GM19463 (cell line): ENCODE measurements at regions not wholly inside any gene's neighbourhood (a gene's known extent, or its start where the extent isn't known, plus 50 kb on each side); places are given as distances from the start of the nearest gene placed in this dataset.
"Not testable (repeated sequence)": the region's sequence is repeated elsewhere in the genome, so short reads cannot be mapped to it uniquely, and the experiment has no call there.

ENCODE experiments used
- ATAC-seq: cut with Tn5 transposase; IDR thresholded peaks from one replicate; pipeline ENCODE4 v1.9.1; 2021; ENCODE audit warnings: mild to moderate bottlenecking, moderate library complexity; ENCODE audit not compliant: unreplicated experiment

DNA sequence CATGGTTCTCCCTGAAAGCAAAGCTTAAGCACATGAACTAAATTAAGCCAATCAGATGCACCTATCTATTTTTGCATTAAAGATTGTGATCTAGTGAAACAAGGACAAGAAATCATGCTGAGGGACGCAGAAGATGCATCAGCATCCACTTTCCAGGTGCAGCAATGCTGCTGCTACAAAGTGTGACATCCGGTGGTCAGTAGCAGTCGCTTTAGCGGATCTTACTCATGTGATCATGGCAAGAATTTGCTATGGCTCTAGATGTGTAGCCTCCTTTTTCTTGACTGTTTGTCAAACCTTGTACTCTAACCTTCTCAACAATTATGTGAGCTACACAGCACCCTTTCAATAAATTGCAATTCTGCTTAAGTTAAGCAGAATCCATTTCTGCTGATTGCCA is 126.8 kb upstream of the SMLR1 start:
- ATAC-seq = no peak

DNA sequence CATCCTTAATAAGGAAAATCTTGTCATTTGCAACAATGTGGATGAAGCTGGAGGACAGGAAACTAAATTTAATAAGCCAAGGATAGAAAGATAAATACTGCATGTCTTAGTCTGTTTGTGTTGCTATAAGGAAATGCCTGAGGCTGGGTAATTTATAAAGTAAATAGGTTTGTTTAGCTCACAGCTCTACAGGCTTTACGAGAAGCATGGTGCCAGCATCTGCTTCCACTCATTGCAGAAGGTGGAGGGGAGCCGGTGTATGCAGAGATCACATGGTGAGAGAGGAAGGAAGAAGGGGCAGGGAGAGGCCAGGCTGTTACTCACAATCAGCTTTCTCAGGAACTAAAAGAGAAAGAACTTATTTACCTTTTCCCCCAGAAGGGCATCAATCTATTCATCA is 118.9 kb upstream of the SMLR1 start:
- ATAC-seq = no peak

DNA sequence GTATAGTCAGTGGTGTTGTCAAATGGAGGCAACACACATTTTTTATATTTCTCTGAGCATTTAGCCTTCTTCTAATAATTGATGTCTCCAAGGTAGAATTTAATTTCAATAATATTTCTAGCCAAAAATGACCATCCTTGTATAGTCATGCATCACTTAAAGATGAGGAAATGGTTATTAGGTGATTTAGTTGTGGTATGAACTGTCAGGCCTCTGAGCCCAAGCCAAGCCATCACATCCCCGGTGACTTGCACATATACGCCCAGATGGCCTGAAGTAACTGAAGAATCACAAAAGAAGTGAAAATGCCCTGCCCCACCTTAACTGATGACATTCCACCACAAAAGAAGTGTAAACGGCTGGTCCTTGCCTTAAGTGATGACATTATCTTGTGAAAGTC is 115.6 kb upstream of the SMLR1 start:
- ATAC-seq = not testable (repeated sequence)

DNA sequence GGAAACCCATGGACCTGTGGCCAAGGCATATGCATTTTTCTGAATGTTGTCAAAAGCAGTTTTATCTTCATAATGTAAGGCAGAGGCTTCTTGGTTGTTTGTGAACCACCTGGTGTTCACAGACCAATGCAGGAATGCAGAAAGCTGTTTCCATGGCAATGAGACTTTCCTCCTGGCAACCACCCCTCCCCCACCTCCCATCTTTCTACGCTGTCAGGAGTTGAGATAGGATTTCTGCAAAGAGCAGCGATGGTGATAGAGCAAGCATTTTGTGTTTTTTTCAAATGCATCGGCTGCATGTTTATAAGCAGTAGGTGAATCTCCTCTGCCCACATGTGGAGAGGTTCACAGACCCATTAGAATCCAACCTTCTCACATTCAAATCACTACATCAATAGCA is 114.1 kb upstream of the SMLR1 start:
- no peak for ATAC-seq

DNA sequence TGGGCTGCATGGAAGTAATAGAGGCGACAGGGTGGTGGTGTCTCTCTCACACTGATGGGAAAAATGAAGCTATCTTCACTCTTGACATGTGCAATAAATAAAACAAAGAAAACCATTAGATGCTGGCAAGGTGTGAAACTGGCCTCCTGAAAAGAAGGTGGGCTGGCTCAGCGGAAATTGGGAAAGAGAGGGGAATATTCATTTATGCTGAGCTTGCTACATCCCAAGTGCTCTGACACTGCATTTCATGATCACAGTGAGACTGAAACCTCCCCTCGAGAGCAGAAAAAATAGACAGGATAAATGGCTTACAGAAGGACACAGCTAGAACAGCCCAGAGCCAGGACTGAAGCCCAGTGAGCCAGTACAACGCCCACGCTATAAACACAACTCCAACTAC is 112.1 kb upstream of the SMLR1 start:
- ATAC-seq = no peak

DNA sequence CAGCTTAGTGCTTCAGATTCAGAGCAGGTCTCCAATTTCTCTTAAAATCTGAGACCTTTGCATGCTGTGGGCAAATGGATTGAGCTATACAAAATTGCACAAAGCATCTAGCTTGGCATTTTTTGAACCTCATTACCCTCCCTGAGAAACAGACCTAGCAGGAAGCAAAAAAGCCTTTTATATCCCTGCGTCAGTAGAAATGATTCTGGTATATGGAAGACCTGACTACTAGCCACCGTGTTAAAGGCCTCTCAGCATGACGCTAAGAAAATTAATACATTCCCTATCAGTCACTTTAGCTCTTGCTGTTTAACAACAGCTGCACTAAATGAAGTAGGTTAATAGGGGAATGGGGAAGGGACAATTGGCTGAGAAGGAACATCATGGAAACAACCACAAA is 110.7 kb upstream of the SMLR1 start:
- ATAC-seq = no peak

DNA sequence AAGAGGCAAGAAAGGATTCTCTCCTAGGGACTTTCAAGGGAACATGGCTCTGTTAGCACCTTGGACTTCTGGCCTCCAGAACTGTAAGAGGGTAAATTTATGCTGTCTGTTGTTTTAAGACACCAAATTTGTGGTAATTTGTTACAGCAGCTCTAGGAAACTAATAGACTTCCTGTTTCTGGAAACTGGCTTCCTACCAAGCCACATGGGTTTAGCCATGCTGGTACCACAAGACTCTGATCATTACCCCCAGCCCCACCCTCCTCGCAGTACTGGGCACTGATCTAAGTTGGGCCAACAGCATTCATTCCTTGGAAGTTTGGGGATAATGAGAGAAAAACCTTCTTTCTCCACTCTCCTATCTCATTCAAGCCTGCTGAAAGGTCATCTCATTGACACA is 109.5 kb upstream of the SMLR1 start:
- ATAC-seq = no peak

DNA sequence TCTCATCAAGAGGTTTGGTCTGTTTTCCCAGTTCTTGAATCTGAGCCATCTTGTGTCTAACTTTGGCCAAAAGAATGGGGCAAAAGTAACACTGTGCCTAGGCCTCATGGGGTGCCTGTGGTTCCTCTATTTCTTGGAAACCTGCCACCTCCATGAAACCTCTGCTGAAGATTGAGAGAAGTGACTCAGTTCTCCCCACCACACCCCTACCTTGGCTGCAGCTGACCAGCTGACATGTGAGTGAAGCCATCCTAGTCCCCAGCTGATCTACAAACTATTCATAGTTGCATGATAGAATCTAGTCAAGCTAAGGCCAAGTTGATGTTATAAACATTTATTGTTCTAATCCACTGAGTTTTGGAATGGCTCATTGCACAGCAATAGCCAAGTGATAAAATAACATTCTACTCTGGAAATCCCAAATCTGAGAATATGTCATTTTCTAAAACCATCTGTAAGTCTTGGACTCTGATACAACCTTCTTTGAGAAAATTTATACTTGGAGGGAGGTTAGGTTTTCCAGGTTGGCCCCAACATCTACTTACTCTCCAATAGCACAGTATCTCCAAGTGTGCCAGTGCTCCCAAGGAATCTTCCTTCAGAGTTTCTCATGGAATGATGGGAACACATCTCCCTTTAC is 107.0 kb upstream of the SMLR1 start:
- ATAC-seq = no peak

DNA sequence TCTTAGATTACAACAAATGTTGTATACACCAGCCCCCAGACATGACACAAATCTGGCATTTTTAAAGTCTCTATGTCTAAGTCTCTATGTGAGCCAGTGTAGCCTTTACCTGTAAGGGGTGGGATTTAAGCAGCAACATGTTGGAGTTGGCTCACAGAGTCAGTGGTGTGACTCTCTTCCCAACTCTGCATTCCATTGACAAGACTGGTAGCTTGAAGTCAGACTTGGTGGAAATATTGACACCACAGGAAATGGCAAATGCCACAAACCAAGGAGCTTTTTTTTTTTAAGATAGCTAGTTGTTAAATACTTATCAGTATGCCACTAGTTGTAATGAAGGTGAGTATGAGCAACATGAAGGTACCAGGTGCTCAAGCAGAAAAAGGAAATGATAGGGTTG is 103.1 kb upstream of the SMLR1 start:
- ATAC-seq = no peak

DNA sequence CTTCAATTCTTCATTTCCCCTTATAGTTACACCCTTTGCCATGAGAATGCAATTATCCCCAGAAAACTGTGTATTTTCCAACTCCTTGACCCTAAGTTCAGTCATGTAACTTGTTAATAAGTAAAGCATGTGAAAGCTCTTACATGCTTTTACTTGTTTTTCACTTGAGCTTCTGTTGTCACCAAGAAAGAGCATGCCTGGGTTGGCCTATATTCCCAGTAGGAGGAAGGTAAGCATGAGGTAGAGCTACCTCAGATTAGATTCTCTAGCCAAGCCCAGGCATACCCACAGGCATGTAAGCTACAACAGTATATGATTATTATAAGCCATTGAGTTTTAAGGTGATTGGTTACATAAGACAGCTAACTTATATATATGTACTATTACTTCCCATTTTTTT is 101.7 kb upstream of the SMLR1 start:
- no peak for ATAC-seq

DNA sequence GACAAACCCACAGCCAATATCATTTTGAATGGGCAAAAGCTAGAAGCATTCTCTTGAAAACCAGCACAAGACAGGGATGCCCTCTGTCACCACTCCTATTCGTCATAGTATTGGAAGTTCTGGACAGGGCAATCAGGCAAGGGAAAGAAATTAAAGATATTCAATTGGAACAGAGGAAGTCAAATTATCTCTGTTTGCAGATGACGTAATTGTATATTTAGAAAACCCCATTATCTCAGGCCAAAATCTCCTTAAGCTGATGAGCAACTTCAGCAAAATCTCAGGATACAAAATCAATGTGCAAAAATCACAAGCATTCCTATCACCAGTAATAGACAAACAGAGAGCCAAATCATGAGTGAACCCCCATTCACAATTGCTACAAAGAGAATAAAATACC is 99.1 kb upstream of the SMLR1 start:
- ATAC-seq = not testable (repeated sequence)

DNA sequence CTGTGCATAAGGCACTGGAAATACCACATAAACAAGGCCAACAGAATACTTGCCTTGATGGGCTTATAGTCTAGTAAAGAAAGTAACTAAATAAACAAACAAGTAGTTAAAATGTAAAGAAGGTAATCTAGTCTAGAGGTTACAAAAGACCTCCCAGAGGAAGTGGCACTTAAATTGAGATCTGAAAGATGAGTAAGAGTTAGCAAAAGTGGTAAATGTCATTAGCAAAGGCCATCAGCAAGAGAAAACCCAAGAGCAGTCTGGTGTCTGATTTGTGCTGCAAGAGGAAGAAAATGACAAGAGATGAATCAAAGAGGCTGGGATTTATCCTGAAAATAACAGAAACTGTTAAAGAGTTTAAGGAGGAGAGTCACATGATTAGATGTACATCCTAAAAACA is 96.6 kb upstream of the SMLR1 start:
- no peak for ATAC-seq

DNA sequence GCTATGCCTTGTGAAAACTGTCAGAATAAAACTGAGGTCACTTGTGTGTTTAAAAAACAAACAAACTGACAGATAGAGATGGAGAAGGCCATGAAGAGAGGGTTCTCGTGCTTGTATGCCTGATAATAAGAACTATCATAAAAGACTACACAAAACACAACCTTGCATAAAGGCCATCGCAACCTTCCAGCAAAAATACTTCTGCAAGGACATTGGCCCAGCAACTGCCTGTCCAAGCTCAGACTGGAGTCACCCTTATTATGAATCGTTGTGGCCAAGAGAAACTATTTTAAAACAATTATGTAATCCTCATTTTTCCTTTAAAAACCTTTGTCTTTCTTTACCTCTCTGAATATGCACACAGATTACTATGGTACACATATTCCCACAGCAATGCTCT is 93.0 kb upstream of the SMLR1 start:
- ATAC-seq = no peak

DNA sequence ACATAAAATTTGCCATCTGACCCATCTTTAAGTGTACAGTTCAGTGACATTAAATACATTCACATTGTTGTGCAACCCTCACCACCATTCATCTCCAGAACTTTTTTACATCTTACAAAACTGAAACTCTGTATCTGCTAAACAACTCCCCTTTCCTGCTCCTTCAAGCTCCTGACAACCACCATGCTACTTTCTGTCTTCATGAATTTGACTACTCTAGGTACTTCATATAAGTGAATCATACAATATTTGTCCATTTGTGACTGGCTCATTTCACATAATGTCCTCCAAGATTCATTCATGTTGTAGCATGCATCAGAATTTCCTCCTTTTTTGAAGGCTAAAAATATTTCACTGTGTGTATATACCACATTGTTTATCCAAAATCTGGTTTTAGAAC is 86.9 kb upstream of the SMLR1 start:
- no peak for ATAC-seq

DNA sequence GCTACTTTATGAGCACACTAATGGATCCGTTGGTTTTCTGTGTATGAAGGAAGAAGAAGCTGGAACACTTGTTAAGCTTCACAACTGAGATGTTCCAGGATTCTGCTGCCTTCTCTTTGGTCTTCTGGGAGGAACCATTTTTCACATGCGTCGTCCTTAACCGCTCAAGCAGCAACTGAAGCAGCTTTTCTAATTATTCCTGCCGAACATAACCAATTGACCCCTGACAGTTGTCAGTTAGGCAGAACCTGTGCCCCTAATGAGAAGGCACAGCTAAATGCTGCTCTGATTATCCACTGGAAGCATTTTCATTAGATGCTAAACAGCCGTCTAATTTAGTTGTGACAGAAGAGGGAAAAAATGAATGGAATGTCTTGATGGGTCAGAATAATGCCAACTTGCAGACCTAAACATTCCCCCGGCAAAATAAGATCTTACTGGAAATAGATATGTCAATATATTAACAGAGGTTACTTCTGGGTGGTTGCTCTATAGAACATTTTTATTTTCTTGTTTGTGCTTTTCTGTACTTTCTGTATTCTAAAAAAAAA is 85.0 kb upstream of the SMLR1 start:
- no peak for ATAC-seq

DNA sequence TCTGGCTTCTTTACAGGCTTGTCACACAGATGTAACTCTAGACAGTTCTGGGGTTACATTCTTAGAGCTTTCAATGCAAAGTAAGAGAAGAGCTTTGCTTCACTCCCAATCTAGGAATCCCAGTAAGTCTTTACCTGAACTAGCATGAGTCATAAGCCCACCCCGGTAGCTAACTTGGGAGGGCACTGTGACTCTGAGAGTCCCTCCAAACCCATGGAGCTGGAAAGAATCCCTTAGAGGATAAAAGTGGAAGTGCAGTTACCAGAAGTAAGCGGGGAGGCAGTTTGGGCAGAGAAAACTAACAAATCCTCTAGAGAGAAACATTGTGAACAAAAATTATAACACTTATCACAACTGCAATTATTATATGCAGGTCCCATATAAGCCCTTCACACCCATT is 84.0 kb upstream of the SMLR1 start:
- ATAC-seq = no peak

DNA sequence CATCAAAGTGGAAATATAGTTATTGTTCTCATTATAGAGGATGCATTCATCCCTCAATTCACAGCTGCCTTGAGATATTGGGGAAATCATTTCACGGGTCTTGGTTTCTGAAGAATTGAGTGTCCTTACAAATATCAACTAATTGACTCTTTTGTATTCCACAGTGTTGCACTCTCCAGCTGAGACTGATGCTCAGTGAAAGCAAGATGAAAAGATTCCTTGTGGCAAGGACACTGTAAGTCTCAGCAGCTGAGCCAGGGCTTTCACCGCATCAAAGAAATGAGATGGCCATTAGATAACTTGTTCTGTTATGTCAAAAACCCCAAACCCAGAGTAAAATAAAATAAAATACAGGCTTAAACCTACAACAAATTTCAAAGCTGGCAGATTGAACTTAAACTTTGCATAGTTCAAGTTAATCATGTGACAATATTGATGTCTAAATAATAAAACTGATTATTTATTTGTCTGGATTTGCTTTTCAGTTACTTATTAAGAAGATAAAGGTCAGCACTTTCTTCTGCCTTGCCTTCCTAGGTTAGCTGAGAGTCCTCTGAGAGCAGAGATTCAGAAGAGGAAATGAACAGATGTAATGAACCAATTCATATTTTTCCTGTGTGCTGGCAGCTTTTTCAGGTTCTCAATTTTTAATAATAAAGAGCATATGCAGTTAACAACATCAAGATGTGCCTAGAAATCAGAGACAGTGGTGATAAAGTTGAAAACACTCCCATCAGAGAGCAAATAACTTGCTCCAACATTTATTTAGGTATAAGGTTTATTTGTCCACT is 82.4 kb upstream of the SMLR1 start:
- ATAC-seq = no peak

DNA sequence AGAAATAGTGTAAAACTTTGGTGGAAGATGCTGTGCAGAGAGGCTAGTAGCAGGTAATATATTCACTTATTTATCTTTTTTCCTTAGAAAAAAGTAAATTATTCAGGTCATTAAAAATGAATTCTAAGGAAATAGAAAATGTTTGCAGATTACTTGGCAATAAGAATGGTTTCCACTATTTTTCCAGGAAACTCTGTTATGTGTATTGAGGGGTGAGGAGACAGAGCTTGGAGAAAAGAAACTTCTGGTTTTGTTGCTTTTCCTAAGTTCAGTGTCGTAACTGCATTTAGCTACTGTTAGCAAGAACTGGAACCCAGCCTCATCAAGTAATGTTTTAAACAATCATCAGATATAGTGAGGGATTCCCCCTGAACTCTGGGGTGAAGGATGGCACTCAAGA is 79.2 kb upstream of the SMLR1 start:
- ATAC-seq = no peak

DNA sequence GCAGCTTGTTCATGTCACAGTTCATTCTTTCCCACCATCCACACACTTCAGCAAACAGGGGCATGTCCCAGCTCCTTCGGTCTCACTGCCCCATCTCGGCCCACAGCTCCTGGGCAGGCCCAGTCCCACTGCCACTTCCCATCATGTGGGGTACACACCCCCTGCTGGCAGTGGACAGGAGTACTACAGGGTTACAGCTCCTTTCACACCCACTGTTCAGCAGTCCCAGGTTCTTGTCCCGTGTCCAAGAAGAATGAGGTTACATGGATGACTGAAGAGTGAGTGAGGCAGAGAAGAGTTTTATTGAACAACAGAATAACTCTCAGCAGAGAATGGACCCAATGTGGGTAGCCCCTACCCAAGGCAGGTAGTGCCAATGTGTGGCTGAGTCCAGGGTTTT is 77.8 kb upstream of the SMLR1 start:
- ATAC-seq = no peak

DNA sequence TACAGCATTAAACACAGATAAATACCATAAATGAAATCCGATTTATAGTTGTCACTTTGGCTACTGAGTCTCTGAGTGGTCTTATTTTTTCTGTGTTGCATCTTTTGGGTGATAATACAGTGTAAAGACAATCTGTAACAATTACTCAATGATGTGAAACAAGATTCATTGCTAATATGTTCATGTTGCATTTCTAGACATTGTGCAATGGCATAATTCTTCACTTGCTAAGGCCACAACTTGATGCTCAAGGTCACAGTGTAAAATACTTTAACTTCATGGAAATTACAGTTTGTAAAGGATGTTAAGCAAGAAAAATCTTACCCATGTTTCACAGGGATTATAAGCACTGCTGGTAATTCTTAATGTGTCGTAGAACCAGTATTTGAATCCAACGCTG is 74.9 kb upstream of the SMLR1 start:
- ATAC-seq = no peak

DNA sequence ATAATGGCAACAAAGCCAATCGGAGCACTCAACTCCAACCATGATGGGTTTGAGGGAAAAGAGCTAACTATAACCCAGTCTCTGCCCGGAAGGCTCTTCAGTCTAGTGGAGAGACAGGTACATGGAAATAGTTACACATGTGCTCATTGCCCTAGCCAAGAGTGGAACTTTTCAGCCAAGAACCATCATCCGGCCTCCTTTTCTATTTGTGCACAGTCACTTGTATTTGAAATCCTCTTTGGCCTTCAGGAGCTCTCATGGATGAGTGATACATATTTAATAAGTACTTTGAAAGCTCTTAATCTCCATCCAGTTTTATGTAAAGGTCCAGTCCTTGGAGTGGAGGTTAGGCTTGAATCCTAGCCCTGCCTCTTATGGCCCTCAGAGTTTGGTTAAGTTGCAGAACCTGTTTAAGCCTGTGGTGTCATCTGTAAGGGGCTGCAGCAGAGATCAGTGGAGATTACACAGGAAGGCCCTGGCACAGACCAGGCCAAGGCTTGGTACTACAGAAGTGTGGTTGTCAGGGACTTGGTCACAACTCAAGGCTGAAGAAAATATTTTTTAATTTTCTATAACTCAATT is 72.3 kb upstream of the SMLR1 start:
- ATAC-seq = no peak

DNA sequence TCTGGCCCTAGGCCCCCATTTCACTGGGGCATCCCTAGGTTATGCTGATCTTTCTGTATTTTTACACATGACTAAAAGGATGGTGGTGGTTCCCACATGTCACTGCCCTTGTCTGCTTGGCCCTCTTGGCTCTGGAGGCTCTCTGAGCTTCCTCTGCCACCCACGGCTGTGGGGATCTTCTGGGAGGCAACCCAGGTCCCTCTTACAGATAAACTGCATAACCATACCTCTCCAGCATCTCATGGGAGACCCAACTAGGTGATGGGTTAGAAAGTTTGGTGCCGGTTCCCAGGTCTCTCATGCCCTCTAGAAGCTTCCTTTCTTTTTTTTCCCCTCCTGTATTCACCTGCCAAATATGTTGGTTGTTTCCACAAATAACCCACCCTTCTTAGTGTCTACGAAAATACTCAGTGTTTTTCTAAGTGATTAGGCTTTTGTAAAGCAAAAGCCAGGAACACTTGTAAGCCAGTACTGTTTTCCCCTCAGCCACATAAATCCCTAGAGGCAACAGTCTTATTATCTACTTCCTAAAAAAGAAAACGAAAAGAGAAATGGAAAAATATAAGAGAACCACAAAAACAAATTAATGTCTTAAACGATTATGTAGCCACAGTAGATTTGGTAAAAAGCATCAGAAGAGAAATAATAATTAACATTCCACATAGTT is 71.7 kb upstream of the SMLR1 start:
- no peak for ATAC-seq
